CD14-positive monocyte (primary cell): ENCODE measurements at regions not wholly inside any gene's neighbourhood (a gene's known extent, or its start where the extent isn't known, plus 50 kb on each side); places are given as distances from the start of the nearest gene placed in this dataset.
"Not testable (repeated sequence)": the region's sequence is repeated elsewhere in the genome, so short reads cannot be mapped to it uniquely, and the experiment has no call there.

ENCODE experiments used
- DNase-seq, 3 donors: peaks; one replicate each; pipeline ENCODE4 v3.0.0-alpha.2; 2011 to 2022
- H2AFZ ChIP-seq: 2 replicates; pipeline ENCODE4 v1.6.0; 2012; ENCODE audit warnings: mild to moderate bottlenecking, low read depth, low read length, inconsistent platforms; ENCODE audit not compliant: insufficient read depth, poor library complexity, severe bottlenecking
- H3K27ac ChIP-seq, 2 donors: 1 replicate in 1 of 2; 2 replicates in 1 of 2; pipeline ENCODE4 v1.5.1; 2012 to 2013; ENCODE audit warnings: low read length in 2 of 2, control low read depth in 1 of 2, inconsistent platforms in 1 of 2, low read depth in 1 of 2, mild to moderate bottlenecking in 1 of 2
- H3K27me3 ChIP-seq, 2 donors: one replicate each; pipeline versions ENCODE4 v1.6.0 to v1.6.1; 2011 to 2013; ENCODE audit warnings: low read length in 2 of 2; ENCODE audit not compliant: control insufficient read depth in 2 of 2, insufficient read depth in 2 of 2
- H3K36me3 ChIP-seq, 2 donors: replicated peaks in 1 of 2; 1 replicate in 1 of 2; 2 replicates in 1 of 2; pipeline versions ENCODE4 v1.5.1 to v1.6.1; 2012 to 2013; ENCODE audit warnings: low read length in 2 of 2, control low read depth in 1 of 2, inconsistent platforms in 1 of 2, mild to moderate bottlenecking in 1 of 2; ENCODE audit not compliant: insufficient read depth in 2 of 2, control insufficient read depth in 1 of 2
- H3K4me1 ChIP-seq, 2 donors: 1 replicate in 1 of 2; 2 replicates in 1 of 2; pipeline versions ENCODE4 v1.5.1 to v1.6.1; 2012 to 2013; ENCODE audit warnings: low read length in 2 of 2, control low read depth in 1 of 2, inconsistent platforms in 1 of 2, mild to moderate bottlenecking in 1 of 2, moderate library complexity in 1 of 2; ENCODE audit not compliant: insufficient read depth in 2 of 2, control insufficient read depth in 1 of 2
- H3K4me2 ChIP-seq: replicated peaks from 2 replicates; pipeline ENCODE3; 2012; ENCODE audit warnings: low read length, moderate library complexity, mild to moderate bottlenecking; ENCODE audit not compliant: poor library complexity, severe bottlenecking; ENCODE audit errors: extremely low read depth
- H3K4me3 ChIP-seq, 3 experiments: fragments of 200-600 bp in 1 of 3; sonication (generic) in 1 of 3; replicated peaks in 1 of 3; 1 replicate in 2 of 3; 2 replicates in 1 of 3; pipeline ENCODE4 v1.5.1; 2011 to 2013; ENCODE audit warnings: low read length in 3 of 3, mild to moderate bottlenecking in 3 of 3, control low read depth in 2 of 3, low read depth in 2 of 3, inconsistent platforms in 1 of 3, moderate library complexity in 1 of 3
- H3K79me2 ChIP-seq: 2 replicates; pipeline ENCODE4 v1.6.0; 2012; ENCODE audit warnings: mild to moderate bottlenecking, control low read depth, inconsistent platforms, low read length, moderate library complexity; ENCODE audit not compliant: insufficient read depth
- H3K9ac ChIP-seq: 2 replicates; pipeline ENCODE4 v1.6.0; 2017; ENCODE audit warnings: low read length, mild to moderate bottlenecking; ENCODE audit not compliant: insufficient read depth, poor library complexity, severe bottlenecking
- H3K9me3 ChIP-seq, 2 donors: replicated peaks in 1 of 2; 1 replicate in 1 of 2; 2 replicates in 1 of 2; pipeline versions ENCODE4 v1.5.1 to v1.6.1; 2012 to 2013; ENCODE audit warnings: low read length in 2 of 2, control low read depth in 1 of 2; ENCODE audit not compliant: control insufficient read depth in 1 of 2, insufficient read depth in 1 of 2
- H4K20me1 ChIP-seq: 2 replicates; pipeline ENCODE4 v1.6.0; 2012; ENCODE audit warnings: mild to moderate bottlenecking, low read length, control low read depth, moderate library complexity; ENCODE audit not compliant: insufficient read depth
- H3K27ac Mint-ChIP-seq, 7 donors: one replicate each; pipeline ENCODE4 v1.8.0; 2020; ENCODE audit warnings: mild to moderate bottlenecking in 7 of 7, mixed read lengths in 7 of 7, moderate library complexity in 6 of 7, inconsistent platforms in 2 of 7
- H3K27me3 Mint-ChIP-seq, 3 donors: one replicate each; pipeline ENCODE4 v1.8.0; 2021 to 2022; ENCODE audit warnings: low read depth in 3 of 3, mild to moderate bottlenecking in 3 of 3, mixed read lengths in 3 of 3, moderate library complexity in 3 of 3, inconsistent platforms in 1 of 3
- H3K36me3 Mint-ChIP-seq, 2 donors: one replicate each; pipeline ENCODE4 v1.8.0; 2020; ENCODE audit warnings: mixed read lengths in 2 of 2, inconsistent platforms in 1 of 2, mild to moderate bottlenecking in 1 of 2
- H3K4me1 Mint-ChIP-seq: one replicate; pipeline ENCODE4 v1.8.0; 2020; ENCODE audit warnings: mild to moderate bottlenecking, mixed read lengths
- H3K4me3 Mint-ChIP-seq, 2 donors: one replicate each; pipeline ENCODE4 v1.8.0; 2020; ENCODE audit warnings: mild to moderate bottlenecking in 2 of 2, mixed read lengths in 2 of 2, moderate library complexity in 1 of 2
- H3K9me3 Mint-ChIP-seq, 7 donors: one replicate each; pipeline ENCODE4 v1.8.0; 2020 to 2022; ENCODE audit warnings: mixed read lengths in 7 of 7, mild to moderate bottlenecking in 6 of 7, moderate library complexity in 6 of 7, inconsistent platforms in 2 of 7
- CTCF ChIP-seq: fragments of 200-600 bp; IDR thresholded peaks from one replicate; pipeline ENCODE4 v1.8.0; 2022; ENCODE audit warnings: antibody characterized with exemption, mild to moderate bottlenecking
- WGBS: methylation state at CpG from one replicate; pipeline ENCODE4 v1.1.5; 2013; ENCODE audit warnings: missing lambda C conversion rate; ENCODE audit not compliant: insufficient coverage; 5-methylcytosine and 5-hydroxymethylcytosine counted together
- intact Hi-C, 2 donors: fragments of 100-400 bp; cut with micrococcal nuclease; formaldehyde crosslinking; loops; one replicate each; pipeline versions ENCODE4 v1.15.0 to v1.15.1; 2023

GRCh38 chr6:61168878-61169277 lies 1117.1 kb downstream of the KHDRBS2 start:
- H2AFZ ChIP-seq = no peak overlapping the region
- no peak overlapping the region for H3K4me3 ChIP-seq
- Mint-ChIP-seq H3K36me3 (no peaks in the 10 kb centered on the region), H3K4me1 (no peaks in the 10 kb centered on the region), H3K9me3 (peaks cover 0 to 14% (median 8%) of the 10 kb centered on the region in 7 donors), H3K27me3 (no peaks in the 10 kb centered on the region), H3K27ac (no peak overlapping the region), H3K4me3 (no peak overlapping the region)
- no peak overlapping the region for H3K4me2 ChIP-seq
- H3K9me3 ChIP-seq = peaks cover 5 to 23% of the 10 kb centered on the region in 2 donors
- no peak for TF ChIP-seq CTCF
- intact Hi-C loops = no loop called here
- H3K27ac ChIP-seq = no peak overlapping the region
- no peaks in the 10 kb centered on the region for H3K27me3 ChIP-seq
- no peaks in the 10 kb centered on the region for H3K36me3 ChIP-seq
- H3K79me2 ChIP-seq = no peaks in the 10 kb centered on the region
- no peaks in the 10 kb centered on the region for H4K20me1 ChIP-seq
- DNase-seq = no peak
- H3K4me1 ChIP-seq = no peaks in the 10 kb centered on the region
- no peak overlapping the region for H3K9ac ChIP-seq
- no CpG with 5 or more reads among the region's 2 CpGs for WGBS

- H3K27me3 Mint-ChIP-seq, DNase-seq, H3K36me3 ChIP-seq, H3K27ac ChIP-seq, H3K4me3 Mint-ChIP-seq, intact Hi-C loops, H3K9me3 Mint-ChIP-seq, H3K9me3 ChIP-seq, H3K9ac ChIP-seq, H4K20me1 ChIP-seq, H3K4me1 ChIP-seq, H3K79me2 ChIP-seq, H2AFZ ChIP-seq, H3K27me3 ChIP-seq, H3K4me3 ChIP-seq, H3K27ac Mint-ChIP-seq, H3K4me1 Mint-ChIP-seq, H3K36me3 Mint-ChIP-seq, H3K4me2 ChIP-seq: not testable (repeated sequence)
- 100% methylated on average over 1 of the region's 3 CpGs for WGBS
These were observed 1137.0 kb downstream of the KHDRBS2 start for GRCh38 chr6:61149039-61149438.

GRCh38 chr6:61142261-61142660 lies 1143.8 kb downstream of the KHDRBS2 start:
- H3K36me3 ChIP-seq, H3K4me2 ChIP-seq, H3K4me3 ChIP-seq, intact Hi-C loops, H2AFZ ChIP-seq, H3K4me3 Mint-ChIP-seq, H3K9me3 ChIP-seq, H4K20me1 ChIP-seq, H3K27me3 ChIP-seq, H3K79me2 ChIP-seq, H3K36me3 Mint-ChIP-seq, DNase-seq, H3K9me3 Mint-ChIP-seq, H3K4me1 ChIP-seq, H3K27me3 Mint-ChIP-seq, H3K27ac Mint-ChIP-seq, H3K9ac ChIP-seq, H3K4me1 Mint-ChIP-seq, H3K27ac ChIP-seq: not testable (repeated sequence)
